ENCODE measurements at regions not wholly inside any gene's neighbourhood (a gene's known extent, or its start where the extent isn't known, plus 50 kb on each side); places are given as distances from the start of the nearest gene placed in this dataset.
A peak's percentile ranks its signal among the peaks of the same experiment; 100 is the strongest.

- peak; percentile 88 for TF ChIP-seq ZNF592 (IDR thresholded peaks at IDR 0.05)
- TF ChIP-seq TAF9B (IDR thresholded peaks at IDR 0.05; ENCODE audit: partially characterized antibody), result no peak
- no peak for TF ChIP-seq ZNF277 (CRISPR knock-in tag; IDR thresholded peaks at IDR 0.05; ENCODE audit: borderline replicate concordance)
- no peak for TF ChIP-seq SMARCA5 (IDR thresholded peaks at IDR 0.05)
- TF ChIP-seq TCF3 (CRISPR knock-in tag; IDR thresholded peaks at IDR 0.05), result no peak
- no peak for TF ChIP-seq POLR2G (IDR thresholded peaks at IDR 0.05; ENCODE audit: low read depth, low read length)
- no peak for TF ChIP-seq ZNF165 (CRISPR knock-in tag; IDR thresholded peaks at IDR 0.05; ENCODE audit: borderline replicate concordance)
- 0 out of 2 replicates have a peak, but pooled peaks have one; percentile 28 for TF ChIP-seq NFE2 (IDR thresholded peaks at IDR 0.05; ENCODE audit: low read depth)
- TF ChIP-seq AFF1 (IDR thresholded peaks at IDR 0.05; ENCODE audit: low read depth in 1 of 2, partially characterized antibody in 2 of 2), result peak in 1 of 2 experiments; percentile 29
- TF ChIP-seq ETS2 (tag; IDR thresholded peaks at IDR 0.05; ENCODE audit: borderline replicate concordance, poor library complexity, severe bottlenecking), result no peak
- peak; percentile 75 for TF ChIP-seq EHMT2 (IDR thresholded peaks at IDR 0.05)
- no peak for TF ChIP-seq RCOR1 (IDR thresholded peaks at IDR 0.05; ENCODE audit: borderline replicate concordance in 1 of 2, low read depth in 2 of 2, low read length in 2 of 2)
- no peak for TF ChIP-seq PTTG1 (tag; IDR thresholded peaks at IDR 0.05; ENCODE audit: low read depth)
- TF ChIP-seq THAP12 (CRISPR knock-in tag; IDR thresholded peaks at IDR 0.05), result no peak
Observed at GRCh38 chr15:36449662-36450145, 129.7 kb upstream of the CDIN1 start (continued).
